IMR-90 (cell line): ENCODE measurements at regions not wholly inside any gene's neighbourhood (a gene's known extent, or its start where the extent isn't known, plus 50 kb on each side); places are given as distances from the start of the nearest gene placed in this dataset.
A peak's percentile ranks its signal among the peaks of the same experiment; 100 is the strongest.

ENCODE experiments used
- ATAC-seq: fragments of 200-7000 bp; cut with Tn5 transposase; 2 replicates; pipeline ENCODE4 v1.9.1; 2020; ENCODE audit warnings: low read depth, mild to moderate bottlenecking, moderate library complexity
- BruUV-seq: library from RNA; stranded (reverse); fragments of 400-500 nt; replicated peaks from 2 replicates; lab custom pipeline; 2021; lab: Mats Ljungman, UMichigan
- CTCF ChIA-PET: fragments of 300-600 bp; formaldehyde crosslinking; extraction: SDS; loops from one replicate; lab custom pipeline; 2021; ENCODE audit warnings: antibody characterized with exemption; lab: Yijun Ruan, JAX
- POLR2A ChIA-PET: fragments of 300-600 bp; sonication (Branson Sonifier 250); formaldehyde crosslinking; loops from one replicate; lab custom pipeline; 2022; ENCODE audit warnings: antibody characterized with exemption; ENCODE audit not compliant: unreplicated experiment; lab: Charles Lee
- DNase-seq: peaks from one replicate; pipeline ENCODE4 v3.0.0; 2013
- H2AFZ ChIP-seq: replicated peaks from 2 replicates; pipeline ENCODE3; 2013; ENCODE audit warnings: low read length, mild to moderate bottlenecking; ENCODE audit not compliant: poor library complexity
- H2AK5ac ChIP-seq: 2 replicates; pipeline ENCODE4 v1.6.1; 2013; ENCODE audit warnings: low read depth, low read length, inconsistent platforms
- H2AK9ac ChIP-seq: replicated peaks from 2 replicates; pipeline ENCODE3; 2013; ENCODE audit warnings: mild to moderate bottlenecking, low read depth, low read length, moderate library complexity; ENCODE audit not compliant: poor library complexity
- H2BK120ac ChIP-seq: 2 replicates; pipeline ENCODE4 v1.6.1; 2013; ENCODE audit warnings: low read depth, low read length, inconsistent platforms
- H2BK15ac ChIP-seq: 3 replicates; pipeline ENCODE4 v1.6.1; 2013; ENCODE audit warnings: low read depth, low read length, inconsistent platforms
- H2BK20ac ChIP-seq: 2 replicates; pipeline ENCODE4 v1.6.1; 2013; ENCODE audit warnings: low read depth, mild to moderate bottlenecking, inconsistent platforms, low read length, moderate library complexity
- H2BK5ac ChIP-seq: 2 replicates; pipeline ENCODE4 v1.6.1; 2013; ENCODE audit warnings: mild to moderate bottlenecking, low read depth, low read length, inconsistent platforms; ENCODE audit not compliant: poor library complexity, severe bottlenecking
- H3K14ac ChIP-seq: replicated peaks from 2 replicates; pipeline ENCODE4 v1.6.1; 2013; ENCODE audit warnings: low read depth, low read length, inconsistent platforms
- H3K18ac ChIP-seq: 2 replicates; pipeline ENCODE4 v1.6.1; 2013; ENCODE audit warnings: low read depth, low read length, control low read depth
- H3K23ac ChIP-seq: 2 replicates; pipeline ENCODE4 v1.6.1; 2013; ENCODE audit warnings: low read depth, low read length, inconsistent platforms
- H3K27ac ChIP-seq: 2 replicates; pipeline ENCODE4 v1.5.1; 2013; ENCODE audit warnings: mild to moderate bottlenecking, control low read depth, low read length; ENCODE audit not compliant: insufficient read depth
- H3K27me3 ChIP-seq: 2 replicates; pipeline ENCODE4 v1.6.1; 2013; ENCODE audit warnings: low read length; ENCODE audit not compliant: control insufficient read depth, insufficient read depth
- H3K36me3 ChIP-seq: 2 replicates; pipeline ENCODE4 v1.6.1; 2013; ENCODE audit warnings: low read length, mixed read lengths; ENCODE audit not compliant: control insufficient read depth, insufficient read depth
- H3K4ac ChIP-seq: 2 replicates; pipeline ENCODE4 v1.6.1; 2013; ENCODE audit warnings: low read depth, low read length, inconsistent platforms
- H3K4me1 ChIP-seq: 2 replicates; pipeline ENCODE4 v1.6.1; 2013; ENCODE audit warnings: low read length, mixed read lengths; ENCODE audit not compliant: control insufficient read depth, insufficient read depth
- H3K4me2 ChIP-seq: 2 replicates; pipeline ENCODE4 v1.6.1; 2013; ENCODE audit warnings: low read depth, mild to moderate bottlenecking, control low read depth, low read length, moderate library complexity
- H3K4me3 ChIP-seq: 2 replicates; pipeline ENCODE4 v1.5.1; 2013; ENCODE audit warnings: low read depth, mild to moderate bottlenecking, control low read depth, low read length, moderate library complexity; ENCODE audit not compliant: insufficient read depth
- H3K56ac ChIP-seq: 2 replicates; pipeline ENCODE4 v1.6.1; 2013; ENCODE audit warnings: low read length, inconsistent platforms; ENCODE audit not compliant: insufficient read depth; ENCODE audit errors: extremely low read depth
- H3K79me1 ChIP-seq, 2 experiments: 2 replicates each; pipeline ENCODE4 v1.6.1; 2013; ENCODE audit warnings: low read length in 2 of 2, inconsistent platforms in 1 of 2, low read depth in 1 of 2
- H3K9ac ChIP-seq: 2 replicates; pipeline ENCODE4 v1.6.1; 2013; ENCODE audit warnings: low read depth, low read length, control low read depth
- H3K9me1 ChIP-seq: 2 replicates; pipeline ENCODE4 v1.6.1; 2013; ENCODE audit warnings: low read length, inconsistent platforms; ENCODE audit not compliant: insufficient read depth
- H3K9me3 ChIP-seq: 2 replicates; pipeline ENCODE4 v1.6.1; 2013; ENCODE audit warnings: low read length; ENCODE audit not compliant: control insufficient read depth, insufficient read depth
- H4K20me1 ChIP-seq: 2 replicates; pipeline ENCODE4 v1.6.1; 2013; ENCODE audit warnings: low read length, inconsistent platforms; ENCODE audit not compliant: insufficient read depth
- H4K5ac ChIP-seq: 2 replicates; pipeline ENCODE4 v1.6.1; 2013; ENCODE audit warnings: mild to moderate bottlenecking, low read depth, low read length, control low read depth
- H4K8ac ChIP-seq, 2 experiments: 2 replicates each; pipeline ENCODE4 v1.6.1; 2013; ENCODE audit warnings: low read depth in 2 of 2, low read length in 2 of 2, control low read depth in 1 of 2, inconsistent platforms in 1 of 2
- H4K91ac ChIP-seq: 2 replicates; pipeline ENCODE4 v1.6.1; 2013; ENCODE audit warnings: low read depth, low read length, inconsistent platforms; ENCODE audit not compliant: insufficient read depth
- FOS ChIP-seq: fragments of 150-350 bp; IDR thresholded peaks from 2 replicates; pipeline ENCODE4 v1.6.1; 2016; ENCODE audit warnings: low read depth, low read length
- MAZ ChIP-seq: IDR thresholded peaks from 2 replicates; pipeline ENCODE4 v1.6.1; 2012; ENCODE audit warnings: low read depth, mild to moderate bottlenecking, low read length, improper control_type of control experiment, moderate library complexity, borderline replicate concordance
- NFE2L2 ChIP-seq: fragments of 150-350 bp; IDR thresholded peaks from 2 replicates; pipeline ENCODE4 v1.6.1; 2016; ENCODE audit warnings: low read depth, mild to moderate bottlenecking, low read length
- RCOR1 ChIP-seq: IDR thresholded peaks from 2 replicates; pipeline ENCODE4 v1.6.1; 2012; ENCODE audit warnings: mild to moderate bottlenecking, low read length, improper control_type of control experiment; ENCODE audit not compliant: insufficient replicate concordance
- WGBS, 2 experiments: methylation state at CpG; one replicate each; pipeline versions ENCODE4 v1.1.5 to v1.1.7; 2013; ENCODE audit warnings: missing lambda C conversion rate in 2 of 2; ENCODE audit not compliant: insufficient read length in 1 of 2; ENCODE audit errors: extremely low coverage in 2 of 2; 5-methylcytosine and 5-hydroxymethylcytosine counted together
- dilution Hi-C: fragments of 300-500 bp; cut with HindIII; formaldehyde crosslinking; loops from one replicate; pipeline ENCODE4 v1.14.3; 2018; ENCODE audit warnings: low sequenced_read_pairs; ENCODE audit not compliant: unreplicated experiment
- in situ Hi-C: fragments of 300-500 bp; cut with MboI; formaldehyde crosslinking; loops from 3 replicates; pipeline ENCODE4 v1.14.3; 2019; ENCODE audit warnings: low sequenced_read_pairs, inconsistent platforms, mixed read lengths
- intact Hi-C: fragments of 100-400 bp; cut with micrococcal nuclease; formaldehyde crosslinking; loops from 2 replicates; pipeline ENCODE4 v1.10.0; 2022

GRCh38 chr6:87772597-87773530 is 70.8 kb upstream of the AKIRIN2 start:
- Histone ChIP-seq H3K9ac (no peak overlapping the region; the same call in 1 of the 2 replicates), H3K4ac (peak overlapping the region; percentile 36), H2BK15ac (no peak overlapping the region), H2AK9ac (no peak overlapping the region), H2BK120ac (peak overlapping the region; percentile 31; the same call in 1 of the 2 replicates), H4K8ac (peak overlapping the region in 1 of 2 experiments; percentile 31; a peak in 1 of 4 replicates), H3K9me3 (no peaks in the 10 kb centered on the region), H2AK5ac (peak overlapping the region; percentile 17; the same call in 1 of the 2 replicates), H3K4me2 (peak overlapping the region; percentile 44; the same call in 1 of the 2 replicates), H4K5ac (peak overlapping the region; percentile 58), H3K18ac (peak overlapping the region; percentile 85), H2BK20ac (peak overlapping the region; percentile 18; the same call in 1 of the 2 replicates), H4K91ac (peak overlapping the region; percentile 45), H3K4me3 (no peak overlapping the region), H3K79me1 (no peaks in the 10 kb centered on the region), H4K20me1 (no peaks in the 10 kb centered on the region), H3K36me3 (no peaks in the 10 kb centered on the region), H3K23ac (0 out of 2 replicates have a peak overlapping the region, but pooled peaks have one; percentile 31), H3K14ac (peak overlapping the region; percentile 64; the same call in 1 of the 2 replicates), H2AFZ (no peak overlapping the region), H3K27me3 (no peaks in the 10 kb centered on the region), H3K4me1 (peaks cover 14% of the 10 kb centered on the region), H2BK5ac (no peak overlapping the region), H3K9me1 (no peaks in the 10 kb centered on the region), H3K56ac (no peak overlapping the region), H3K27ac (peak overlapping the region; percentile 40; the same call in 1 of the 2 replicates)
- ChIA-PET POLR2A (interaction anchor here (1.0 to 1.2 kb wide), 2 partner anchors 11 to 16 kb away, joined by 3 to 4 read pairs; no protein-coding TSS in a partner anchor), CTCF (interaction anchor here (0.6 to 1.4 kb wide), 3 partner anchors 14 to 50 kb away, joined by 3 to 4 read pairs (median 3); no protein-coding TSS in a partner anchor)
- peak; percentile 86 for ATAC-seq
- TF ChIP-seq NFE2L2 = no peak
- TF ChIP-seq FOS = no peak
- no peak for TF ChIP-seq MAZ
- TF ChIP-seq RCOR1 = no peak
- WGBS, 2 experiments = 30% methylated on average over 2 of the region's 6 CpGs; no CpG with 5 or more reads in 1 of the 2 experiments
- peak; percentile 59 for DNase-seq
- in situ Hi-C loops = no loop called here
- no TSS peak for BruUV-seq
- intact Hi-C loops = loop anchor here (2.0 kb wide), 1 partner anchor 18 kb away; no protein-coding TSS in a partner anchor
- dilution Hi-C loops = no loop called here
